A549 (cell line): ENCODE measurements at regions not wholly inside any gene's neighbourhood (a gene's known extent, or its start where the extent isn't known, plus 50 kb on each side); places are given as distances from the start of the nearest gene placed in this dataset.

Experiments used
- ATAC-seq, 2 experiments: fragments of 200-7000 bp in 1 of 2; fragments of >200 bp in 1 of 2; cut with Nextera tagmentation in 1 of 2; cut with Tn5 transposase in 1 of 2; 3 replicates each; pipeline versions ENCODE4 v1.8.0 to v1.9.1; 2018 to 2020; ENCODE audit warnings: mild to moderate bottlenecking in 1 of 2, moderate library complexity in 1 of 2
- CTCF ChIA-PET: fragments of 300-600 bp; sonication (Branson Sonifier 250); formaldehyde crosslinking; extraction: SDS; loops from one replicate; lab custom pipeline; 2021; ENCODE audit warnings: antibody characterized with exemption, inconsistent platforms; lab: Yijun Ruan, JAX
- POLR2A ChIA-PET: fragments of 350-600 bp; formaldehyde crosslinking; extraction: SDS; loops from one replicate; lab custom pipeline; 2021; ENCODE audit warnings: antibody characterized with exemption, inconsistent platforms; lab: Yijun Ruan, JAX
- DNase-seq, 2 experiments: peaks; one replicate each; pipeline versions ENCODE4 v3.0.0 to v3.0.0-alpha.2; 2011 to 2016; ENCODE audit warnings: low read depth in 1 of 2, low spot score in 1 of 2
- FAIRE-seq: peaks from 2 replicates; lab custom pipeline; 2011; peaks lifted over from hg19 to GRCh38; lab: Jason Lieb, UNC
- H3K27ac ChIP-seq, 2 experiments: fragments of >200 bp; sonication (Bioruptor Twin); formaldehyde crosslinking; 3 replicates each; pipeline ENCODE4 v1.5.1; 2016 to 2017
- H3K4me1 ChIP-seq: fragments of >200 bp; sonication (Bioruptor Twin); formaldehyde crosslinking; 3 replicates; pipeline ENCODE4 v1.6.1; 2016
- H3K4me2 ChIP-seq: fragments of >200 bp; sonication (Bioruptor Twin); formaldehyde crosslinking; 3 replicates; pipeline ENCODE4 v1.6.1; 2016
- H3K4me3 ChIP-seq: fragments of >200 bp; sonication (Bioruptor Twin); formaldehyde crosslinking; 3 replicates; pipeline ENCODE4 v1.5.1; 2016
- H3K9me3 ChIP-seq: fragments of >200 bp; sonication (Bioruptor Twin); formaldehyde crosslinking; 3 replicates; pipeline ENCODE4 v1.6.1; 2016
- BHLHE40 ChIP-seq: IDR thresholded peaks from 2 replicates; pipeline ENCODE4 v1.6.1; 2012; ENCODE audit warnings: low read depth, low read length, inconsistent platforms
- CBX8 ChIP-seq: fragments of 200-600 bp; sonication (generic); IDR thresholded peaks from 2 replicates; pipeline ENCODE4 v1.6.1; 2016
- EHMT2 ChIP-seq: fragments of 200-600 bp; sonication (generic); IDR thresholded peaks from 2 replicates; pipeline ENCODE4 v1.6.1; 2016; ENCODE audit warnings: antibody characterized with exemption, low read depth, mild to moderate bottlenecking, moderate library complexity
- GATA3 ChIP-seq: IDR thresholded peaks from 2 replicates; pipeline ENCODE4 v1.6.1; 2012; ENCODE audit warnings: borderline replicate concordance
- HDAC2 ChIP-seq: fragments of 200-600 bp; sonication (generic); IDR thresholded peaks from 2 replicates; pipeline ENCODE4 v1.6.1; 2016
- HEYL ChIP-seq: fragments of 250-450 bp; sonication (Bioruptor Pico); IDR thresholded peaks from 2 replicates; pipeline ENCODE4 v1.8.0; 2021; ENCODE audit warnings: mild to moderate bottlenecking, moderate library complexity
- HOXA7 ChIP-seq: fragments of 250-450 bp; sonication (Bioruptor Pico); IDR thresholded peaks from 2 replicates; pipeline ENCODE4 v1.5.0; 2020; ENCODE audit warnings: mild to moderate bottlenecking, moderate library complexity
- HOXB13 ChIP-seq: fragments of 250-450 bp; sonication (Bioruptor Pico); IDR thresholded peaks from 2 replicates; pipeline ENCODE4 v1.5.0; 2020; ENCODE audit warnings: low read depth, mild to moderate bottlenecking, moderate library complexity
- HOXB5 ChIP-seq: fragments of 250-450 bp; sonication (Bioruptor Pico); IDR thresholded peaks from 2 replicates; pipeline ENCODE4 v1.5.0; 2020; ENCODE audit warnings: mild to moderate bottlenecking, moderate library complexity
- KDM1A ChIP-seq: fragments of 200-600 bp; sonication (generic); IDR thresholded peaks from 2 replicates; pipeline ENCODE4 v1.6.1; 2016; ENCODE audit warnings: low read depth, mild to moderate bottlenecking
- MAZ ChIP-seq: fragments of 150-350 bp; IDR thresholded peaks from 2 replicates; pipeline ENCODE4 v1.6.1; 2014; ENCODE audit warnings: antibody characterized with exemption, low read depth, low read length, borderline replicate concordance
- NFE2L2 ChIP-seq: fragments of 150-350 bp; conservative IDR thresholded peaks from 2 replicates; pipeline ENCODE4 v1.6.1; 2014; ENCODE audit warnings: low read length
- PHF8 ChIP-seq: fragments of 200-600 bp; sonication (generic); IDR thresholded peaks from 2 replicates; pipeline ENCODE4 v1.6.1; 2016; ENCODE audit warnings: low read depth, mild to moderate bottlenecking, antibody characterized with exemption, moderate library complexity, borderline replicate concordance
- POLR2A ChIP-seq: IDR thresholded peaks from 2 replicates; pipeline ENCODE4 v1.6.1; 2012; ENCODE audit warnings: mild to moderate bottlenecking, low read length
- RARB ChIP-seq: fragments of 250-450 bp; sonication (Bioruptor Pico); IDR thresholded peaks from 2 replicates; pipeline ENCODE4 v1.8.0; 2021; ENCODE audit warnings: mild to moderate bottlenecking, moderate library complexity
- TP53 ChIP-seq: fragments of 250-450 bp; sonication (Bioruptor Pico); IDR thresholded peaks from 2 replicates; pipeline ENCODE4 v1.5.0; 2021; ENCODE audit warnings: mild to moderate bottlenecking, moderate library complexity
- ZFP36 ChIP-seq: fragments of 450-650 bp; IDR thresholded peaks from 2 replicates; pipeline ENCODE4 v1.6.1; 2014; ENCODE audit warnings: borderline replicate concordance; ENCODE audit not compliant: partially characterized antibody
- ZSCAN20 ChIP-seq: fragments of 250-450 bp; sonication (Bioruptor Pico); IDR thresholded peaks from 2 replicates; pipeline ENCODE4 v1.8.0; 2022; ENCODE audit warnings: mild to moderate bottlenecking, moderate library complexity
- WGBS: methylation state at CpG from one replicate; pipeline ENCODE4 v1.1.6; 2017; ENCODE audit errors: missing lambda C conversion rate; 5-methylcytosine and 5-hydroxymethylcytosine counted together
- TF ChIP-seq, protein P1 (sequence below): fragments of >200 bp; sonication (Bioruptor Twin); formaldehyde crosslinking; IDR thresholded peaks from 3 replicates; pipeline ENCODE4 v1.5.1; 2016
- TF ChIP-seq, protein P2 (sequence below): fragments of >200 bp; sonication (Bioruptor Twin); formaldehyde crosslinking; IDR thresholded peaks from 2 replicates; pipeline ENCODE4 v1.6.1; 2016
- TF ChIP-seq, protein P3 (sequence below): fragments of 450-650 bp; IDR thresholded peaks from 2 replicates; pipeline ENCODE4 v1.6.1; 2014; ENCODE audit warnings: antibody characterized with exemption
- TF ChIP-seq, protein P4 (sequence below): IDR thresholded peaks from 2 replicates; pipeline ENCODE4 v1.6.1; 2012
- TF ChIP-seq, protein P5 (sequence below): fragments of >200 bp; sonication (Bioruptor Twin); formaldehyde crosslinking; IDR thresholded peaks from 3 replicates; pipeline ENCODE4 v1.6.1; 2016

DNA sequence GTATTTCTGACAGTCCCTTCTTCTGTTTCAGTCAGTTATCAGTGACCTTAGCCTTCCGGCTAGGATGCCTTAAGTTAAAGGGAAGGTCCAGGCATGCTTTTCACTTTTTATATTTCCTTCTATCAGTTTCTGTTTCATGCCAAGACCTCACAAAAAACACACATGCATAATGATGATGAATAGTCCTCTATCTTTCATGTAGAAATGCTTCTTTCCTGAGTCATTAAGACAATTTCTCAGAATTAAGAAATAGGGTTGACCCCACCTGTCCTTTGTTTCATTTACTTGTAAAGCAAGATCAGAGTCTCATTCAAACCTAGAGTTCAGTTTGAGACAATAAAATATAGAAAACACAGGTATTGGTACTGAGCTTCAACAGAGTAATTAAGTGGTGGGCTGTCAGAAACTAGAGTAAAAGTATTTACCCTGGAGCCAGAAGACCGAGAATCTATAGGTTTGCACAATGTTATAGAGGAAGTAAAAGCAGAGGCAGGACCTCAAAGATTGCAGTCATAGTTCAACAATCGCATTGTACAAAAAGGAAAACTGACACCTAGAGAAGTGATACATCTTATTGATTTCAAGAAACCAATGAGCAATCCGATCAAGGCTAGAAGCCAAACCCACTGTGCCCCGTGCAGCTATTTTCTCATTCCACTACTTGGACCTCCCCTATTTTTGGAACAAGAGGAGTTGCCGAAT is 118.7 kb upstream of the PUM3 start:
- ChIA-PET CTCF (no interaction called here), POLR2A (no interaction called here)
- Histone ChIP-seq H3K4me2 (no peak overlapping the region), H3K27ac (no peak overlapping the region), H3K4me1 (no peaks in the 10 kb centered on the region), H3K9me3 (no peaks in the 10 kb centered on the region), H3K4me3 (no peak overlapping the region)
- ATAC-seq, result no peak
- WGBS, result 23% methylated on average over 6 of the region's 6 CpGs
- DNase-seq, result no peak
- TF ChIP-seq HOXB13 (CRISPR knock-in tag), result no peak
- no peak for FAIRE-seq

DNA sequence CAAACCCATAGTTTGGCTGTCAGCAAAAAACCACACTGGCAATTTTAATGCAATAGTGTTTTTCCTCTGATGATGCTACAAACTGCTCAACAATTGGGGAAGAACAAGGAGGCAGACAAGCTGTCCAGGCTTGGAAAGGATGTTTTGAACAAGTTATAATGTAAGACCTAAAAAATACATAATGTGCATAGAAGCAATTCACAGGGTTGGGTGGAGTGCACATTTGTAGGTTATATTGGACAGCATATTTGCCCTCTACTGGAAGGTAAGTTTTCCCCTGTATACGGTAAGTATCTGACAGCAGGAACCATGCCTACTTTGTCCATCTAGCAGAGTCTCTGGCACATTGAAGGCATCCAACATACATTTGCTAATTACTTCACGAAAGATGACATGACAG is 114.3 kb upstream of the PUM3 start:
- POLR2A ChIA-PET, result no interaction called here
- H3K4me2 ChIP-seq, result no peak overlapping the region

DNA sequence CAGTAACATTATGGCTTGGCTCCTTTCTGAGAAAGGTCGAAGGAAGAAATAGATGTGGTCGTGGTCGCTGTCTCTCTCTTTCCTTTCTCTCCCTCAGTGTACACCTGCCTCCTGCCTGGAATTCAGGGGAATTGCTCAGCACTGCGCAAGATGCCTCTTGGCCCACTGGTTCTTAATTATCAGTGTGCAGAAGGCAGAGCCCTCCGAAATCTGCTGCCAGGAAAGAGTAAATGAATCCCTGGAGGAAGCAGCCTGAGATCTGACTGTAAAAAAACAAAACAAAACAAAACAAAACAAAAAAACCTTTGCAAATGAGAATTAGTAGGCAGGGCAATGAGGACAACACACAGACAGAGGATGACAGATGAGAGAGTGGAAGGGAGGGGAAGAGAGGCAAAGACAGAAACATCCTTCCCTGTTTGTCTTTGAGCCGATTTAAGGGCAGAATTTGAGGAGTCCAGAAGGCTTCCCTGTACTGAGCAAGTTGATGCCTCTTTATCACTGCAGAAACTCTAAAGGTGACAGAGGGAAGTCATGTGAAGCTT is 113.8 kb upstream of the PUM3 start:
- no peak overlapping the region for H3K4me3 ChIP-seq
- TF ChIP-seq RARB (CRISPR knock-in tag) (no peak), HDAC2 (no peak), NFE2L2 (no peak), ZFP36 (no peak), TP53 (no peak), PHF8 (no peak)
- TF ChIP-seq, protein P1, sequence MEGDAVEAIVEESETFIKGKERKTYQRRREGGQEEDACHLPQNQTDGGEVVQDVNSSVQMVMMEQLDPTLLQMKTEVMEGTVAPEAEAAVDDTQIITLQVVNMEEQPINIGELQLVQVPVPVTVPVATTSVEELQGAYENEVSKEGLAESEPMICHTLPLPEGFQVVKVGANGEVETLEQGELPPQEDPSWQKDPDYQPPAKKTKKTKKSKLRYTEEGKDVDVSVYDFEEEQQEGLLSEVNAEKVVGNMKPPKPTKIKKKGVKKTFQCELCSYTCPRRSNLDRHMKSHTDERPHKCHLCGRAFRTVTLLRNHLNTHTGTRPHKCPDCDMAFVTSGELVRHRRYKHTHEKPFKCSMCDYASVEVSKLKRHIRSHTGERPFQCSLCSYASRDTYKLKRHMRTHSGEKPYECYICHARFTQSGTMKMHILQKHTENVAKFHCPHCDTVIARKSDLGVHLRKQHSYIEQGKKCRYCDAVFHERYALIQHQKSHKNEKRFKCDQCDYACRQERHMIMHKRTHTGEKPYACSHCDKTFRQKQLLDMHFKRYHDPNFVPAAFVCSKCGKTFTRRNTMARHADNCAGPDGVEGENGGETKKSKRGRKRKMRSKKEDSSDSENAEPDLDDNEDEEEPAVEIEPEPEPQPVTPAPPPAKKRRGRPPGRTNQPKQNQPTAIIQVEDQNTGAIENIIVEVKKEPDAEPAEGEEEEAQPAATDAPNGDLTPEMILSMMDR, result no peak
- TF ChIP-seq, protein P2, sequence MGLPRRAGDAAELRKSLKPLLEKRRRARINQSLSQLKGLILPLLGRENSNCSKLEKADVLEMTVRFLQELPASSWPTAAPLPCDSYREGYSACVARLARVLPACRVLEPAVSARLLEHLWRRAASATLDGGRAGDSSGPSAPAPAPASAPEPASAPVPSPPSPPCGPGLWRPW, result no peak
- TF ChIP-seq, protein P3, sequence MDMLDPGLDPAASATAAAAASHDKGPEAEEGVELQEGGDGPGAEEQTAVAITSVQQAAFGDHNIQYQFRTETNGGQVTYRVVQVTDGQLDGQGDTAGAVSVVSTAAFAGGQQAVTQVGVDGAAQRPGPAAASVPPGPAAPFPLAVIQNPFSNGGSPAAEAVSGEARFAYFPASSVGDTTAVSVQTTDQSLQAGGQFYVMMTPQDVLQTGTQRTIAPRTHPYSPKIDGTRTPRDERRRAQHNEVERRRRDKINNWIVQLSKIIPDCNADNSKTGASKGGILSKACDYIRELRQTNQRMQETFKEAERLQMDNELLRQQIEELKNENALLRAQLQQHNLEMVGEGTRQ, result no peak
- TF ChIP-seq, protein P4, sequence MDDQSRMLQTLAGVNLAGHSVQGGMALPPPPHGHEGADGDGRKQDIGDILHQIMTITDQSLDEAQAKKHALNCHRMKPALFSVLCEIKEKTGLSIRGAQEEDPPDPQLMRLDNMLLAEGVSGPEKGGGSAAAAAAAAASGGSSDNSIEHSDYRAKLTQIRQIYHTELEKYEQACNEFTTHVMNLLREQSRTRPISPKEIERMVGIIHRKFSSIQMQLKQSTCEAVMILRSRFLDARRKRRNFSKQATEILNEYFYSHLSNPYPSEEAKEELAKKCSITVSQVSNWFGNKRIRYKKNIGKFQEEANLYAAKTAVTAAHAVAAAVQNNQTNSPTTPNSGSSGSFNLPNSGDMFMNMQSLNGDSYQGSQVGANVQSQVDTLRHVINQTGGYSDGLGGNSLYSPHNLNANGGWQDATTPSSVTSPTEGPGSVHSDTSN, result no peak
- TF ChIP-seq, all 56 proteins: peak for 0
- CTCF ChIA-PET, result no interaction called here
- H3K27ac ChIP-seq, result no peak overlapping the region
- no peaks in the 10 kb centered on the region for H3K4me1 ChIP-seq
- FAIRE-seq, result no peak
- DNase-seq, result no peak
- no peak overlapping the region for H3K4me2 ChIP-seq
- ATAC-seq, result no peak
- no peaks in the 10 kb centered on the region for H3K9me3 ChIP-seq
- POLR2A ChIA-PET, result no interaction called here
- WGBS, result 41% methylated on average over 6 of the region's 6 CpGs

More for the DNA sequence above, 114.3 kb upstream of the PUM3 start:
- TF ChIP-seq HOXB13 (CRISPR knock-in tag), result no peak
- TF ChIP-seq, protein P2, result no peak
- TF ChIP-seq ZFP36, result no peak
- no peak for TF ChIP-seq POLR2A
- no peak for TF ChIP-seq HOXB5 (CRISPR knock-in tag)
- TF ChIP-seq HOXA7 (CRISPR knock-in tag), result no peak
- no peak for TF ChIP-seq ZSCAN20
- TF ChIP-seq BHLHE40, result no peak
- no peak for TF ChIP-seq EHMT2
- TF ChIP-seq CBX8, result no peak
- no peak for TF ChIP-seq HEYL
- TF ChIP-seq, protein P5, sequence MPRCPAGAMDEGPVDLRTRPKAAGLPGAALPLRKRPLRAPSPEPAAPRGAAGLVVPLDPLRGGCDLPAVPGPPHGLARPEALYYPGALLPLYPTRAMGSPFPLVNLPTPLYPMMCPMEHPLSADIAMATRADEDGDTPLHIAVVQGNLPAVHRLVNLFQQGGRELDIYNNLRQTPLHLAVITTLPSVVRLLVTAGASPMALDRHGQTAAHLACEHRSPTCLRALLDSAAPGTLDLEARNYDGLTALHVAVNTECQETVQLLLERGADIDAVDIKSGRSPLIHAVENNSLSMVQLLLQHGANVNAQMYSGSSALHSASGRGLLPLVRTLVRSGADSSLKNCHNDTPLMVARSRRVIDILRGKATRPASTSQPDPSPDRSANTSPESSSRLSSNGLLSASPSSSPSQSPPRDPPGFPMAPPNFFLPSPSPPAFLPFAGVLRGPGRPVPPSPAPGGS, result no peak
- TF ChIP-seq, protein P3, result no peak
- no peak for TF ChIP-seq KDM1A
- TF ChIP-seq MAZ, result no peak
- TF ChIP-seq TP53, result no peak
- no peak for TF ChIP-seq GATA3
- no peaks in the 10 kb centered on the region for H3K4me1 ChIP-seq
- FAIRE-seq (no peak), DNase-seq (no peak), ATAC-seq (no peak; a peak in 1 of 6 replicates)
- H3K4me3 ChIP-seq, result no peak overlapping the region
- H3K27ac ChIP-seq, result no peak overlapping the region
- CTCF ChIA-PET, result no interaction called here
- WGBS, result 21% methylated on average over 2 of the region's 2 CpGs
- no peaks in the 10 kb centered on the region for H3K9me3 ChIP-seq
